Sigmoid colon (tissue), 6 donors: ENCODE measurements at regions not wholly inside any gene's neighbourhood (a gene's known extent, or its start where the extent isn't known, plus 50 kb on each side); places are given as distances from the start of the nearest gene placed in this dataset.

ENCODE experiments used
- DNase-seq: peaks from one replicate; pipeline ENCODE4 v3.0.0-alpha.2; 2019
- H3K27ac ChIP-seq, 4 donors: fragments of 200-600 bp; sonication (generic); one replicate each; pipeline ENCODE4 v1.5.1; 2016 to 2019; ENCODE audit warnings: mild to moderate bottlenecking in 1 of 4
- H3K27me3 ChIP-seq, 3 donors: fragments of 200-600 bp; sonication (generic); one replicate each; pipeline ENCODE4 v1.5.1; 2019; ENCODE audit warnings: mild to moderate bottlenecking in 1 of 3
- H3K36me3 ChIP-seq, 4 donors: fragments of 200-600 bp; sonication (generic); one replicate each; pipeline ENCODE4 v1.5.1; 2016 to 2019
- H3K4me1 ChIP-seq, 4 donors: fragments of 200-600 bp; sonication (generic); one replicate each; pipeline ENCODE4 v1.5.1; 2017 to 2019
- H3K4me3 ChIP-seq, 4 donors: fragments of 200-600 bp; sonication (generic); one replicate each; pipeline ENCODE4 v1.5.1; 2017 to 2019; ENCODE audit warnings: mild to moderate bottlenecking in 2 of 4, moderate library complexity in 1 of 4
- H3K9me3 ChIP-seq, 4 donors: fragments of 200-600 bp in 3 of 4; sonication (generic) in 3 of 4; one replicate each; pipeline versions ENCODE4 v1.5.1 to v1.6.1; 2013 to 2019
- EP300 ChIP-seq, 4 donors: sonication (generic); formaldehyde crosslinking; IDR thresholded peaks; one replicate each; pipeline ENCODE4 v1.6.1; 2017; ENCODE audit warnings: antibody characterized with exemption in 4 of 4
- POLR2A ChIP-seq, 2 donors: fragments of 450-650 bp; IDR thresholded peaks; one replicate each; pipeline ENCODE4 v1.6.1; 2016; ENCODE audit warnings: antibody characterized with exemption in 2 of 2, mild to moderate bottlenecking in 2 of 2, moderate library complexity in 2 of 2
- POLR2AphosphoS5 ChIP-seq, 4 donors: sonication (generic); formaldehyde crosslinking; IDR thresholded peaks; one replicate each; pipeline ENCODE4 v1.6.1; 2017; ENCODE audit warnings: antibody characterized with exemption in 4 of 4
- WGBS, 2 donors: extraction: QIAGEN DNeasy Blood & Tissue Kit; methylation state at CpG; one replicate each; pipeline ENCODE4 v1.1.7; 2013; 5-methylcytosine and 5-hydroxymethylcytosine counted together
- intact Hi-C: fragments of 100-400 bp; cut with DNase I; formaldehyde crosslinking; loops from one replicate; pipeline ENCODE4 v1.15.1; 2023
- TF ChIP-seq, protein P1 (sequence below), 4 experiments: fragments of 450-650 bp in 3 of 4; fragments of 200-600 bp in 1 of 4; IDR thresholded peaks; one replicate each; pipeline ENCODE4 v1.5.1; 2016 to 2019; ENCODE audit warnings: antibody characterized with exemption in 4 of 4, mild to moderate bottlenecking in 3 of 4, moderate library complexity in 2 of 4
- donor health status: healthy with polysubstance abuse.
- donor health status: healthy.

DNA sequence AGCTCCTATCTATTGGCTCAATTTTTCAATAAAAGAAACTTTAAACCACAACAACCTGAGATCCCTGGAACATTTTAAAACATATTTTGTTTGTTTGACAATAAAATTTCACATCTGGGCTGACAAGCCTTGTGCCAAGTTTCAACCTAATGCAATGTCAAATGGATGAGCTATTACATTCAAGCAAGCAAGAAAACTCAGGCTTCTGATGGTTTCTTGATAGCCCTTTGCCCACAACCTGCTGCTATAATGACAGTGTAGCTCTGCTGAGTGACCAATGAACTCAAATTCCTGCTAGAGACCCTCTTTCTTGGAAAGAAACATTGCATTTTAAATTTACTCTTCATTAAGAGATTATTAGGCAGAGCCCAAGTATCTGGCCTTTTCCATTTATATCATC is 472.9 kb downstream of the ARHGEF28 start:
- Histone ChIP-seq H3K4me3 (no peak overlapping the region), H3K27me3 (no peaks in the 10 kb centered on the region), H3K27ac (no peak overlapping the region), H3K4me1 (peaks cover 0 to 4% (median 1%) of the 10 kb centered on the region in 4 donors), H3K9me3 (peaks cover 0 to 6% (median 0%) of the 10 kb centered on the region in 4 donors), H3K36me3 (no peaks in the 10 kb centered on the region)
- TF ChIP-seq POLR2AphosphoS5 (IDR thresholded peaks at IDR 0.05) (no peak), POLR2A (IDR thresholded peaks at IDR 0.05) (no peak), EP300 (IDR thresholded peaks at IDR 0.05) (no peak)
- TF ChIP-seq, protein P1, sequence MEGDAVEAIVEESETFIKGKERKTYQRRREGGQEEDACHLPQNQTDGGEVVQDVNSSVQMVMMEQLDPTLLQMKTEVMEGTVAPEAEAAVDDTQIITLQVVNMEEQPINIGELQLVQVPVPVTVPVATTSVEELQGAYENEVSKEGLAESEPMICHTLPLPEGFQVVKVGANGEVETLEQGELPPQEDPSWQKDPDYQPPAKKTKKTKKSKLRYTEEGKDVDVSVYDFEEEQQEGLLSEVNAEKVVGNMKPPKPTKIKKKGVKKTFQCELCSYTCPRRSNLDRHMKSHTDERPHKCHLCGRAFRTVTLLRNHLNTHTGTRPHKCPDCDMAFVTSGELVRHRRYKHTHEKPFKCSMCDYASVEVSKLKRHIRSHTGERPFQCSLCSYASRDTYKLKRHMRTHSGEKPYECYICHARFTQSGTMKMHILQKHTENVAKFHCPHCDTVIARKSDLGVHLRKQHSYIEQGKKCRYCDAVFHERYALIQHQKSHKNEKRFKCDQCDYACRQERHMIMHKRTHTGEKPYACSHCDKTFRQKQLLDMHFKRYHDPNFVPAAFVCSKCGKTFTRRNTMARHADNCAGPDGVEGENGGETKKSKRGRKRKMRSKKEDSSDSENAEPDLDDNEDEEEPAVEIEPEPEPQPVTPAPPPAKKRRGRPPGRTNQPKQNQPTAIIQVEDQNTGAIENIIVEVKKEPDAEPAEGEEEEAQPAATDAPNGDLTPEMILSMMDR (IDR thresholded peaks at IDR 0.05) = no peak
- intact Hi-C loops = no loop called here
- no peak for DNase-seq

- no peak overlapping the region for H3K4me3 ChIP-seq
- H3K27ac ChIP-seq = no peak overlapping the region
- no peaks in the 10 kb centered on the region for H3K27me3 ChIP-seq
- intact Hi-C loops = no loop called here
- H3K4me1 ChIP-seq = peaks cover 0 to 7% (median 2%) of the 10 kb centered on the region in 4 donors
- no peaks in the 10 kb centered on the region for H3K36me3 ChIP-seq
- TF ChIP-seq POLR2A (IDR thresholded peaks at IDR 0.05) (no peak), EP300 (IDR thresholded peaks at IDR 0.05) (no peak), POLR2AphosphoS5 (IDR thresholded peaks at IDR 0.05) (no peak)
- TF ChIP-seq, protein P1 (IDR thresholded peaks at IDR 0.05) = no peak
- no peak for DNase-seq
- peaks cover 0 to 6% (median 0%) of the 10 kb centered on the region in 4 donors for H3K9me3 ChIP-seq
Observed at GRCh38 chr5:74098456-74098855, 472.5 kb downstream of the ARHGEF28 start.

- no peaks in the 10 kb centered on the region for H3K36me3 ChIP-seq
- no peak overlapping the region for H3K27ac ChIP-seq
- H3K9me3 ChIP-seq = peaks cover 0 to 6% (median 0%) of the 10 kb centered on the region in 4 donors
- TF ChIP-seq, protein P1 (IDR thresholded peaks at IDR 0.05) = no peak
- TF ChIP-seq POLR2A (IDR thresholded peaks at IDR 0.05) (no peak), EP300 (IDR thresholded peaks at IDR 0.05) (no peak), POLR2AphosphoS5 (IDR thresholded peaks at IDR 0.05) (no peak)
- intact Hi-C loops = no loop called here
- H3K27me3 ChIP-seq = no peaks in the 10 kb centered on the region
- H3K4me3 ChIP-seq = no peak overlapping the region
- no peak for DNase-seq
- peaks cover 0 to 7% (median 2%) of the 10 kb centered on the region in 4 donors for H3K4me1 ChIP-seq
Observed at GRCh38 chr5:74096325-74096724, 470.3 kb downstream of the ARHGEF28 start.

DNA sequence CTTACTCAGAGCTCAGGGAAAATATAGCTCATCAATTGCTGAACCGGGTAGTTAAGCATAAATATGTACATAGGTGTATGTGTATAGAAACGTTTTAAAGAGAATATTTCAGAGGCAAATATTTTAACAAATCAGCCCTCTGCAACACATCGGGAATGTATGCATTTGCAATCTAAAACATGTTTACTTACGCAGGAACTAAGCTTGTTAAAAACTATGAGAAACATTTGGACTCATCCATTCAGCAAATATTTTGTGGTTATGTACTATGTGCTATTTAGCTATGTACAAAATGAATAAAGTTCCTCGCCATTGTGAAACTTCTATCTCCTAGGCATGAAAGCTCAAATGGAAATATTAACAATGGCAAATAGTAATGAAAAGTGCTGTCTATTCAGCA is 469.9 kb downstream of the ARHGEF28 start:
- Histone ChIP-seq H3K9me3 (peaks cover 0 to 6% (median 0%) of the 10 kb centered on the region in 4 donors), H3K4me3 (no peak overlapping the region), H3K27me3 (no peaks in the 10 kb centered on the region), H3K4me1 (peaks cover 0 to 7% (median 2%) of the 10 kb centered on the region in 4 donors), H3K36me3 (no peaks in the 10 kb centered on the region), H3K27ac (no peak overlapping the region)
- WGBS, 2 donors = 75 to 84% methylated on average over 5 of the region's 5 CpGs
- TF ChIP-seq EP300 (IDR thresholded peaks at IDR 0.05) (no peak), POLR2A (IDR thresholded peaks at IDR 0.05) (no peak), POLR2AphosphoS5 (IDR thresholded peaks at IDR 0.05) (no peak)
- TF ChIP-seq, protein P1 (IDR thresholded peaks at IDR 0.05) = no peak
- intact Hi-C loops = no loop called here
- DNase-seq = no peak

DNA sequence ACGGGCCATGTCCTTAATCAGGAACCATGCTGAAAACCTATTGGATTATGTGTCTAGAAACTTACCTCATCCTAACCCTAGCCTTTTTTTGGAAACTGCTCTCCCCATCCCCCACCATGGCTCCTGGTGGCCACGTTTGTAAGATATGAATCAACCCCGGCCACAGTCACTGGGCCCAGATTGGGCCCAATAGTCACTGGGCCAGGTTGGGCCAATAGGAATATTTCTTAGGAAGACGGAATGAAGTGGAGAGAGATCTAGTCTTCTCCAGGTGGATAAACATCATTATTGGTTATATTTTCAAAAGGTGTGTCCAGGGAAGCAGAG is 468.7 kb downstream of the ARHGEF28 start:
- no peak for DNase-seq
- Histone ChIP-seq H3K4me3 (no peak overlapping the region), H3K4me1 (peaks cover 0 to 7% (median 2%) of the 10 kb centered on the region in 4 donors), H3K36me3 (no peaks in the 10 kb centered on the region), H3K9me3 (peaks cover 0 to 4% (median 0%) of the 10 kb centered on the region in 4 donors), H3K27me3 (no peaks in the 10 kb centered on the region), H3K27ac (no peak overlapping the region)
- 88 to 94% methylated on average over 4 of the region's 4 CpGs for WGBS, 2 donors
- intact Hi-C loops = no loop called here
- TF ChIP-seq EP300 (IDR thresholded peaks at IDR 0.05) = no peak
- TF ChIP-seq, protein P1 (IDR thresholded peaks at IDR 0.05) = no peak
- no peak for TF ChIP-seq POLR2A (IDR thresholded peaks at IDR 0.05)
- no peak for TF ChIP-seq POLR2AphosphoS5 (IDR thresholded peaks at IDR 0.05)
